ENCODE measurements at regions not wholly inside any gene's neighbourhood (a gene's known extent, or its start where the extent isn't known, plus 50 kb on each side); places are given as distances from the start of the nearest gene placed in this dataset.
"Not testable (repeated sequence)": the region's sequence is repeated elsewhere in the genome, so short reads cannot be mapped to it uniquely, and the experiment has no call there.

DNA sequence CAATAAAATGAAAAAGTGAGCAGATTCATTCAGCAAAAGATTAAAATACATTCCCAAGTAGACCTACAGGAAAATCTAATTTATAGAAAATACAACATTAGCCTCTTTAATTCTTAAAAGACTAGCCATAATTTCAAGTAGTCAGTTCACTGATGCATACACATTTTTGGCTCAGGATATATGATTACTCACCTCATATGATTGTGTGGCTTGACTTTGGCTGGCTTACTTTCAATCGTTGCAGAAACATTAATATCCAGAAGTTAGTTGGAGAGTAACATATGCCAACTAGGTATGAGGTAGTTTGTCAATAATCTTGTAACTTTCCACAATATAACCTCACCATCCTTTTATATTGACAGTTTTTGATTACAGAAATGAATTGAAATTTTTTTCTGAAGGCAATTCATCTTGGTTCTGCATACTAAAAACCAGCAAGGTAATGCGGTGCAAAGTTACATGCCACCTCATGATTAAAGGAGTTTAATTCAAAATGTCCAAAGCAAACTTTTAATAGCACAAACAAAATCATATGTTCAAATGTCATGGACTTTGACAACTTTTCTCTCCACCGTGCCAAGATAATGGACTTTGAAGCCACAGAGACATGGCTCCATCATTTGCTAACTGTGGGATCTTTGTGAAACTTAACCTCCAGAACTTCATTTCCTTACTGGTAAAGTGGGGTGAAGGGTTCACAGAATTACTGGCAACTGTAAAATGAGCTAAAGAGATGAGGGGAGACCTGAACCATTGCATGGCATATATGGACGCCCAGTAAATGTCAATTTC, 76.6 kb upstream of the PAM start:
- Histone ChIP-seq H2AFZ (ENCODE audit: insufficient read depth, low read length, poor library complexity) (no peak overlapping the region), H3K79me1 (ENCODE audit: low read length) (no peaks in the 10 kb centered on the region), H2BK5ac (ENCODE audit: low read depth, low read length, poor library complexity) (no peak overlapping the region), H2BK120ac (ENCODE audit: insufficient read depth, low read length, poor library complexity) (no peak overlapping the region), H3K23ac (ENCODE audit: low read length) (no peak overlapping the region), H3K79me2 (ENCODE audit: control insufficient read depth, insufficient read depth, low read length, poor library complexity) (no peaks in the 10 kb centered on the region), H3K14ac (ENCODE audit: low read length) (no peak overlapping the region), H3K4ac (ENCODE audit: low read depth, low read length) (no peak overlapping the region), H3K4me2 (ENCODE audit: low read length) (no peak overlapping the region), H3K27me3 (ENCODE audit: insufficient read depth, low read length) (no peaks in the 10 kb centered on the region), H3K9me3 (ENCODE audit: insufficient read depth, low read depth, low read length) (no peaks in the 10 kb centered on the region), H4K91ac (ENCODE audit: low read depth, low read length) (no peak overlapping the region), H4K8ac (ENCODE audit: low read depth, low read length) (no peak overlapping the region), H3K36me3 (ENCODE audit: control insufficient read depth in 1 of 2, insufficient read depth in 2 of 2, low read length in 2 of 2) (no peaks in the 10 kb centered on the region), H3K4me3 (ENCODE audit: low read depth, low read length) (no peak overlapping the region), H3K18ac (ENCODE audit: low read length) (no peak overlapping the region), H3K4me1 (ENCODE audit: control insufficient read depth in 1 of 2, insufficient read depth in 2 of 2, low read length in 2 of 2) (no peaks in the 10 kb centered on the region), H4K12ac (ENCODE audit: low read depth, low read length) (no peak overlapping the region), H3K9ac (ENCODE audit: low read length) (no peak overlapping the region), H2BK12ac (ENCODE audit: low read length) (no peak overlapping the region), H3K27ac (ENCODE audit: low read depth, low read length) (no peak overlapping the region), H2AK5ac (ENCODE audit: low read length) (no peak overlapping the region)
- WGBS (ENCODE audit: extremely low coverage, insufficient coverage, insufficient read length) = no CpG with 5 or more reads among the region's 4 CpGs
- DNase-seq = no peak

DNA sequence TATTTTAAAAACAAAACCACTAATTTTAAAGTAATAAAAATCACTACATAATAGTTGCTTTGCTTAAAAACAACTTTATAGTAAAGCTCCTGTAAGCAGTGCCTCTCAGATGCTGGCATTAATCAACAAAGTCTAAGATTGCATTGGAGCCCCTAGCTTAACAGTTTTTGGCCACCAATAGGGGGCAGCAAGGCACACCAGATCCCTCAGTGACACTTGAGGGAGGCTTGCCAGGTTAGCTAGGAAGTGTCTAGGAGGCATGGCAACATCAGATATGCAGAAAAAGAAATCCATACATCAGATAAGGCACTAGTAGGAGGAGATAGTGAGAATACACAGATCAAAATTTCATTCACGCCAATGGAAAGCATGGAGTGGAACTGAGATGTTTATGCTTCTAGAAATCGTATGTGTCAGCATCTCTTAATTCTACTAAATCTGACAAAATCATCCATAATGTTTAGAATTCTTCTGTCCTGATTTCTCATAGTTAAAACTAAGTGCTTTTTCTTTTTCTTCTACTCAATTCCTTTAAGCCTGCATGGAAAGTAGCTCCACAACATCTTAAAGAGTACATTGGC, 73.6 kb upstream of the PAM start:
- Histone ChIP-seq H4K8ac (ENCODE audit: low read depth, low read length) (no peak overlapping the region), H4K91ac (ENCODE audit: low read depth, low read length) (no peak overlapping the region), H3K4ac (ENCODE audit: low read depth, low read length) (no peak overlapping the region), H3K9me3 (ENCODE audit: insufficient read depth, low read depth, low read length) (no peaks in the 10 kb centered on the region), H3K79me1 (ENCODE audit: low read length) (no peaks in the 10 kb centered on the region), H3K23ac (ENCODE audit: low read length) (no peak overlapping the region), H3K27me3 (ENCODE audit: insufficient read depth, low read length) (no peaks in the 10 kb centered on the region), H3K27ac (ENCODE audit: low read depth, low read length) (no peak overlapping the region), H3K18ac (ENCODE audit: low read length) (no peak overlapping the region), H3K79me2 (ENCODE audit: control insufficient read depth, insufficient read depth, low read length, poor library complexity) (no peaks in the 10 kb centered on the region), H3K36me3 (ENCODE audit: control insufficient read depth in 1 of 2, insufficient read depth in 2 of 2, low read length in 2 of 2) (no peaks in the 10 kb centered on the region), H4K12ac (ENCODE audit: low read depth, low read length) (no peak overlapping the region), H3K4me3 (ENCODE audit: low read depth, low read length) (no peak overlapping the region), H2BK5ac (ENCODE audit: low read depth, low read length, poor library complexity) (no peak overlapping the region), H2BK120ac (ENCODE audit: insufficient read depth, low read length, poor library complexity) (no peak overlapping the region), H3K9ac (ENCODE audit: low read length) (no peak overlapping the region), H3K4me2 (ENCODE audit: low read length) (no peak overlapping the region), H3K4me1 (ENCODE audit: control insufficient read depth in 1 of 2, insufficient read depth in 2 of 2, low read length in 2 of 2) (no peaks in the 10 kb centered on the region), H3K14ac (ENCODE audit: low read length) (no peak overlapping the region), H2BK12ac (ENCODE audit: low read length) (no peak overlapping the region), H2AFZ (ENCODE audit: insufficient read depth, low read length, poor library complexity) (no peak overlapping the region), H2AK5ac (ENCODE audit: low read length) (no peak overlapping the region)
- WGBS (ENCODE audit: extremely low coverage, insufficient coverage, insufficient read length) = no CpG with 5 or more reads among the region's 2 CpGs
- peak; percentile 80 to 93 for DNase-seq

DNA sequence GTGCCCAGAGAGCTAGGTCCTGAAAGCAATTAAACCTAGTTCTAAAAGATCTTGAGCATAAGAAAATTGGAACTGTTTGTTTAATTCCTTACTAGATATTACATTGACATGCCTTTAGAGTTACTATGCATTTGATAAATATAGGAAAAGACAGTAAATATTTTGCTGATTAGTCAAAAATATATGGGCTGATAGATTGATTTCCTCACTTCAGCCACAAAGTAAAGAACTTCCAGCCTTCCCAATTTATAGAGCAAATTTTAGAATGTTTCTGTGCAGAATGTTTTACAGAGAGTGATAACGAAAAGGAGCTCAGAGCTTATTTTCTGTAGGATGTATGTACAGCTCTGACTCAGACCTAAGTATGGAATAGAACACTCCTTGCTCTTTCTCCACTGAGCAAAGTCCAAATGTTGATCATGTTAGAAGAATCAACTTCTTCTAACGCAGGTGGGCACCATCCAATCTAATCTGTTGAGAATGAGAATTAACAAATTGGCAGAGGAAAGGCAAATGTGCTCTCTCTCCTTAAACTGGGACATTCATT, 72.9 kb upstream of the PAM start:
- no peak overlapping the region for H3K27ac ChIP-seq (ENCODE audit: low read depth, low read length)
- no peaks in the 10 kb centered on the region for H3K4me1 ChIP-seq (ENCODE audit: control insufficient read depth in 1 of 2, insufficient read depth in 2 of 2, low read length in 2 of 2)
- H2AK5ac ChIP-seq (ENCODE audit: low read length) = no peak overlapping the region
- no peak overlapping the region for H3K4me2 ChIP-seq (ENCODE audit: low read length)
- no peak overlapping the region for H4K91ac ChIP-seq (ENCODE audit: low read depth, low read length)
- H3K27me3 ChIP-seq (ENCODE audit: insufficient read depth, low read length) = no peaks in the 10 kb centered on the region
- no peak overlapping the region for H4K8ac ChIP-seq (ENCODE audit: low read depth, low read length)
- no CpG with 5 or more reads among the region's 2 CpGs for WGBS (ENCODE audit: extremely low coverage, insufficient coverage, insufficient read length)
- no peaks in the 10 kb centered on the region for H3K36me3 ChIP-seq (ENCODE audit: control insufficient read depth in 1 of 2, insufficient read depth in 2 of 2, low read length in 2 of 2)
- no peak overlapping the region for H2BK5ac ChIP-seq (ENCODE audit: low read depth, low read length, poor library complexity)
- no peak overlapping the region for H3K4ac ChIP-seq (ENCODE audit: low read depth, low read length)
- no peak overlapping the region for H4K12ac ChIP-seq (ENCODE audit: low read depth, low read length)
- no peak overlapping the region for H2AFZ ChIP-seq (ENCODE audit: insufficient read depth, low read length, poor library complexity)
- no peak overlapping the region for H2BK12ac ChIP-seq (ENCODE audit: low read length)
- no peaks in the 10 kb centered on the region for H3K9me3 ChIP-seq (ENCODE audit: insufficient read depth, low read depth, low read length)
- no peaks in the 10 kb centered on the region for H3K79me1 ChIP-seq (ENCODE audit: low read length)
- H3K9ac ChIP-seq (ENCODE audit: low read length) = no peak overlapping the region
- no peak overlapping the region for H3K23ac ChIP-seq (ENCODE audit: low read length)
- no peak overlapping the region for H3K14ac ChIP-seq (ENCODE audit: low read length)
- DNase-seq = peak in 1 of 2 donors; percentile 12
- no peak overlapping the region for H3K18ac ChIP-seq (ENCODE audit: low read length)
- no peak overlapping the region for H2BK120ac ChIP-seq (ENCODE audit: insufficient read depth, low read length, poor library complexity)
- no peaks in the 10 kb centered on the region for H3K79me2 ChIP-seq (ENCODE audit: control insufficient read depth, insufficient read depth, low read length, poor library complexity)
- H3K4me3 ChIP-seq (ENCODE audit: low read depth, low read length) = no peak overlapping the region

DNA sequence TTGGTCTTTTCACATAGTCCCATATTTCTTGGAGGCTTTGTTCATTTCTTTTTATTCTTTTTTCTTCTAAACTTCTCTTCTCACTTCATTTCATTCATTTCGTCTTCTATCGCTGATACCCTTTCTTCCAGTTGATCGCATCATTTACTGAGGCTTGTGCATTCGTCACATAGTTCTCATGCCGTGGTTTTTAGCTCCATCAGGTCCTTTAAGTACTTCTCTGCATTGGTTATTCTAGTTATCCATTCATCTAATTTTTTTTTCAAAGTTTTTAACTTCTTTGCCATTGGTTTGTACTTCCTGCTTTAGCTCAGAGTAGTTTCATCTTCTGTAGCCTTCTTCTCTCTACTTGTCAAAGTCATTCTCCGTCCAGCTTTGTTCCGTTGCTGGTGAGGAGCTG, 67.0 kb upstream of the PAM start:
- DNase-seq; H3K9ac ChIP-seq (ENCODE audit: low read length); H3K18ac ChIP-seq (ENCODE audit: low read length); H3K4ac ChIP-seq (ENCODE audit: low read depth, low read length); H2BK5ac ChIP-seq (ENCODE audit: low read depth, low read length, poor library complexity); H3K79me2 ChIP-seq (ENCODE audit: control insufficient read depth, insufficient read depth, low read length, poor library complexity); H3K27ac ChIP-seq (ENCODE audit: low read depth, low read length); H3K4me1 ChIP-seq (ENCODE audit: control insufficient read depth in 1 of 2, insufficient read depth in 2 of 2, low read length in 2 of 2); H4K8ac ChIP-seq (ENCODE audit: low read depth, low read length); H3K9me3 ChIP-seq (ENCODE audit: insufficient read depth, low read depth, low read length); H3K79me1 ChIP-seq (ENCODE audit: low read length); H2BK12ac ChIP-seq (ENCODE audit: low read length); H4K91ac ChIP-seq (ENCODE audit: low read depth, low read length); H2BK120ac ChIP-seq (ENCODE audit: insufficient read depth, low read length, poor library complexity); H3K4me2 ChIP-seq (ENCODE audit: low read length); H3K27me3 ChIP-seq (ENCODE audit: insufficient read depth, low read length); H3K14ac ChIP-seq (ENCODE audit: low read length); H2AFZ ChIP-seq (ENCODE audit: insufficient read depth, low read length, poor library complexity); H4K12ac ChIP-seq (ENCODE audit: low read depth, low read length); H2AK5ac ChIP-seq (ENCODE audit: low read length); H3K4me3 ChIP-seq (ENCODE audit: low read depth, low read length); H3K36me3 ChIP-seq (ENCODE audit: control insufficient read depth in 1 of 2, insufficient read depth in 2 of 2, low read length in 2 of 2); H3K23ac ChIP-seq (ENCODE audit: low read length): not testable (repeated sequence)
- WGBS (ENCODE audit: extremely low coverage, insufficient coverage, insufficient read length) = no CpG with 5 or more reads among the region's 7 CpGs

All from trophoblast cell (in vitro differentiated cells and primary cell).